ENCODE measurements at regions not wholly inside any gene's neighbourhood (a gene's known extent, or its start where the extent isn't known, plus 50 kb on each side); places are given as distances from the start of the nearest gene placed in this dataset.

- Histone ChIP-seq H3K27ac (ENCODE audit: low read depth, low read length) (no peak overlapping the region), H2BK5ac (ENCODE audit: low read depth, low read length) (no peak overlapping the region), H3K79me2 (ENCODE audit: control insufficient read depth in 1 of 2, insufficient read depth in 2 of 2, low read length in 2 of 2) (no peaks in the 10 kb centered on the region), H3K23ac (ENCODE audit: insufficient read length) (no peak overlapping the region), H3K27me3 (replicated peaks in 1 of 4; ENCODE audit: control insufficient read depth in 3 of 4, extremely low read depth in 1 of 4, insufficient read depth in 3 of 4, low read length in 3 of 4) (no peaks in the 10 kb centered on the region), H2BK120ac (replicated peaks; ENCODE audit: low read depth, low read length) (no peak overlapping the region), H3K4me3 (ENCODE audit: extremely low read depth in 1 of 4, insufficient read depth in 2 of 4, low read depth in 3 of 4, low read length in 4 of 4) (no peak overlapping the region), H3K4ac (replicated peaks; ENCODE audit: insufficient read length, low read depth, low read length) (no peak overlapping the region), H2BK20ac (ENCODE audit: low read length) (no peak overlapping the region), H4K5ac (ENCODE audit: insufficient read length, low read depth, low read length) (no peak overlapping the region), H2BK15ac (ENCODE audit: low read length) (no peak overlapping the region), H2AFZ (ENCODE audit: low read length) (0 out of 2 replicates have a peak overlapping the region, but pooled peaks have one; percentile 19), H2BK12ac (ENCODE audit: low read depth, low read length) (no peak overlapping the region), H3K18ac (ENCODE audit: extremely low read depth, low read length) (no peak overlapping the region), H3K23me2 (ENCODE audit: low read depth, low read length) (no peaks in the 10 kb centered on the region), H3K4me1 (replicated peaks in 1 of 4; ENCODE audit: control insufficient read depth in 3 of 4, insufficient read depth in 4 of 4, low read length in 3 of 4) (no peaks in the 10 kb centered on the region), H4K91ac (replicated peaks; ENCODE audit: insufficient read length, low read length) (no peak overlapping the region), H3K14ac (ENCODE audit: insufficient read length) (no peak overlapping the region), H3K36me3 (ENCODE audit: control insufficient read depth in 2 of 4, insufficient read depth in 4 of 4, low read length in 3 of 4) (no peaks in the 10 kb centered on the region), H3K56ac (replicated peaks; ENCODE audit: insufficient read length, low read depth, low read length) (no peak overlapping the region), H4K8ac (ENCODE audit: extremely low read depth, insufficient read depth, low read length) (no peak overlapping the region), H3K9me3 (ENCODE audit: insufficient read depth in 2 of 2, low read depth in 1 of 2, low read length in 1 of 2) (no peaks in the 10 kb centered on the region), H4K20me1 (replicated peaks in 1 of 2; ENCODE audit: control insufficient read depth in 1 of 2, insufficient read depth in 2 of 2, low read length in 2 of 2) (no peaks in the 10 kb centered on the region), H3K4me2 (ENCODE audit: insufficient read depth in 1 of 2, low read depth in 2 of 2, low read length in 2 of 2) (no peak overlapping the region), H3K9ac (replicated peaks in 1 of 4; ENCODE audit: extremely low read depth in 1 of 4, low read depth in 3 of 4, low read length in 3 of 4) (no peak overlapping the region), H3K79me1 (ENCODE audit: low read depth, low read length) (no peaks in the 10 kb centered on the region), H2AK5ac (ENCODE audit: low read depth, low read length) (no peak overlapping the region)
- TF ChIP-seq E2F6 (IDR thresholded peaks at IDR 0.05) (no peak), JUND (IDR thresholded peaks at IDR 0.05; ENCODE audit: low read length) (no peak), CTCF (IDR thresholded peaks at IDR 0.05; ENCODE audit: control extremely low read depth in 1 of 3, insufficient read depth in 1 of 3, low read depth in 1 of 3, low read length in 3 of 3) (no peak)
- DNase-seq (ENCODE audit: low read depth in 1 of 2, low spot score in 2 of 2) = no peak
- CTCF ChIA-PET (ENCODE audit: partially characterized antibody) = interaction anchor here (0.6 to 1.2 kb wide), 4 partner anchors 13 to 62 kb away, joined by 3 read pairs; no protein-coding TSS in a partner anchor
- POLR2A ChIA-PET (ENCODE audit: partially characterized antibody) = no interaction called here
- FAIRE-seq = no peak
- 92 to 100% methylated on average over 2 to 9 of the region's 9 CpGs for WGBS, 2 experiments (ENCODE audit: extremely low coverage in 1 of 2, insufficient coverage in 1 of 2, insufficient read length in 1 of 2, insufficient replicate concordance in 2 of 2, low coverage in 1 of 2, low lambda C conversion rate in 2 of 2, missing lambda C conversion rate in 1 of 2)
Measured at GRCh38 chr7:115561335-115562110, 469.0 kb downstream of the TFEC start.
